ENCODE measurements at regions not wholly inside any gene's neighbourhood (a gene's known extent, or its start where the extent isn't known, plus 50 kb on each side); places are given as distances from the start of the nearest gene placed in this dataset.

DNA sequence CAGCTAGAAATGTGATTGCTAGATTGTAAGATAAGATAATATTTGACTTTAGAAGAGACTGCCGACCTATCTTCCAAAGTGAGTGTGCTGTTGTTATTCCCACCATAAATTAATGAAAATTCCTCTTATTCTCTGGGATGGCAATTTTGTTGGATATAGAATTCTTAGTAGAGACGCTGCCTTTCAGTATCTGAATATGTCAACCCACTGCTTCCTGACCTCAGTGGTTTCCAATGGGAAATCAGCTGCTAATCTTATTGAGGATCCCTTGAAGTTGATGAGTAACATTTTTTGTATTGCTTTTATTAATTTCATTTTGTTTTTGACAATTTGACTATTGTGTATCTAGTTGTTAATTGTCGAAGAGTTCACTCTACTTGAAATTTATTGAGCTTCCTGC lies 313.0 kb downstream of the BMP2 start:
- peaks cover 0 to 3% of the 10 kb centered on the region in 2 donors for H3K9me3 Mint-ChIP-seq

DNA sequence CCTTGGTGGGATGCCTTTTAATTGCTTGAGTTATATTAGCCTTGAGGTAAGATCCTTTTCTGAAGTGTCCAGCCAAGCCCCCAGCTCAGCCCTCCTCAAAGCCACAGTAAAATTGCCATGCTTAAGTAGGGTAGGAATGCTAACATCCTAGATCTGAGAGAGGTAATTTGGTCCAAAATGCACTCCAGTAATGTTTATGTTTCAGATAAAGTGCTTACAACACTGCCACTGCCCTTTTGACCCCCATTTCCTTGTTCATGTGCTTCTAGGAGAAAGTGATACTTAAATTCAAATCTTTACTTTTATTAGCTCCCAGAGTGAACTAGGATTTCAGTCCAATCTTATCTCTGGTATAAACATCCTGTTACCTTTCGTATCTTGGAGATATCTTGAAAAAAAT lies 318.0 kb downstream of the BMP2 start:
- Mint-ChIP-seq H3K27ac (no peak overlapping the region), H3K27me3 (no peaks in the 10 kb centered on the region), H3K9me3 (peaks cover 3 to 7% of the 10 kb centered on the region in 2 donors), H3K4me3 (no peak overlapping the region), H3K36me3 (ENCODE audit: insufficient read depth) (no peaks in the 10 kb centered on the region), H3K4me1 (ENCODE audit: low read depth in 2 of 2) (no peaks in the 10 kb centered on the region)
- ATAC-seq (replicated peaks) (no peak), DNase-seq (no peak)

More for the DNA sequence above, 313.0 kb downstream of the BMP2 start:
- Mint-ChIP-seq H3K36me3 (ENCODE audit: insufficient read depth) (no peaks in the 10 kb centered on the region), H3K27ac (no peak overlapping the region), H3K4me3 (no peak overlapping the region), H3K4me1 (ENCODE audit: low read depth in 2 of 2) (no peaks in the 10 kb centered on the region), H3K27me3 (no peaks in the 10 kb centered on the region)
- ATAC-seq (replicated peaks) (no peak), DNase-seq (no peak)

DNA sequence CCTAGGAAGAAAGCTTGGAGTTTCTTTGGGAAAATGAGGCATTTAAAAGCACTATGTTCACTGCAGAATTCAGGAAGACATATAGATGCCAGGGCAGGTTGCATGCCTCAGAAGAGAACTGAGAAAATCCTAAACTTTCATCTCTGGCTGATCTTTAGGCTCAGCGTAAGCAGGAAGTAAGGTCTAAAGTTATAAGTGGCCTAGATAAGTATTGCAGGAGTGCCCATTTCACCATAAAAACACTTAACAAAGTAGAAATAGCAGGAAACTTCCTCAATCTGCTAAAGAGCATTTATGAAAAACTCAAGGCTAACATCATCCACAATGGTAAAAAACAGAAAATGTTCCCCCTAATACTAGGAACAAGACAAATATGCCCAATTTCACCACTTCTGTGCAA lies 320.3 kb downstream of the BMP2 start:
- Mint-ChIP-seq H3K4me1 (ENCODE audit: low read depth in 2 of 2) (no peaks in the 10 kb centered on the region), H3K4me3 (no peak overlapping the region), H3K9me3 (peaks cover 4 to 7% of the 10 kb centered on the region in 2 donors), H3K36me3 (ENCODE audit: insufficient read depth) (no peaks in the 10 kb centered on the region), H3K27ac (no peak overlapping the region), H3K27me3 (no peaks in the 10 kb centered on the region)
- ATAC-seq (replicated peaks) = no peak
- DNase-seq = no peak

DNA sequence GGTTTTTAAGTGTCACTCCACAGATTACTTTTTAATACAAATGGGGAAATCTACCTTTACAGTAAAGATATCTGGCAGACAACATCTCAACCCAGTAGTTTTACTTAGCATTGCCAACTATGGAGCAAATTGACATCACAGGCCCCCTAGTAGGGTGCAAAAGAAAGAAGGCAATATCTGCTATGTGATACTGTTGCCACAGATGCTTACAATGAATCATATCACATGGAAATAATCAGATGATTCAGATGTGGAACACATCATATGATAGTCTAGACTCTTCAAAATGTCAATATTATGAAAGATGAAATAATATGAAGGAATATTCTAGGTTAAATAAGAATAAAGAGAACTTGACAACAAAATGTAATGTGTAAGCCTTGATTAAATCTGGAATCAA lies 322.5 kb downstream of the BMP2 start:
- Mint-ChIP-seq H3K27ac (no peak overlapping the region), H3K36me3 (ENCODE audit: insufficient read depth) (no peaks in the 10 kb centered on the region), H3K4me1 (ENCODE audit: low read depth in 2 of 2) (no peaks in the 10 kb centered on the region), H3K4me3 (no peak overlapping the region), H3K27me3 (no peaks in the 10 kb centered on the region), H3K9me3 (peaks cover 5 to 13% of the 10 kb centered on the region in 2 donors)
- DNase-seq (no peak), ATAC-seq (replicated peaks) (no peak)

DNA sequence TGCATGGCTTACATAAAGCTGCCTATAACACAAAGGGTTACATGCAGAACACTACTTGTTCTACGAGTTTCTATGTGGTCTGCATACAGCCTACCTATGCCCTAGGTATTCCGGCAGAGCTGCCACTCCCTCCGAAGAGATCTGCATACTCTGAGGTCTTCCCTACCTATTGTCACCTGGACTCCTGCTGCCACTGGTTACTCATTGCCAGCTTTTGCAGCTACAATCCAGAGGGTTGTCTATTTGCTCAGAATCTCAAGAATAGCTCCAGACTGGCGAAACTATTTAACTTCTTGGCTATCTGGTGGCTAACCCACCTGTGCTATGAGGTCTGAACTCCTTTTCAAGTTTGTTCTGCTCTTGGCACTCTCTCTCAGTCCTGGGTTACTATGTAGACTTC lies 323.3 kb downstream of the BMP2 start:
- H3K4me3 Mint-ChIP-seq = no peak overlapping the region
- no peak overlapping the region for H3K27ac Mint-ChIP-seq
- no peaks in the 10 kb centered on the region for H3K36me3 Mint-ChIP-seq (ENCODE audit: insufficient read depth)
- H3K27me3 Mint-ChIP-seq = no peaks in the 10 kb centered on the region
- no peak for ATAC-seq (replicated peaks)
- H3K9me3 Mint-ChIP-seq = peaks cover 5 to 16% of the 10 kb centered on the region in 2 donors
- no peaks in the 10 kb centered on the region for H3K4me1 Mint-ChIP-seq (ENCODE audit: low read depth in 2 of 2)
- DNase-seq = no peak

DNA sequence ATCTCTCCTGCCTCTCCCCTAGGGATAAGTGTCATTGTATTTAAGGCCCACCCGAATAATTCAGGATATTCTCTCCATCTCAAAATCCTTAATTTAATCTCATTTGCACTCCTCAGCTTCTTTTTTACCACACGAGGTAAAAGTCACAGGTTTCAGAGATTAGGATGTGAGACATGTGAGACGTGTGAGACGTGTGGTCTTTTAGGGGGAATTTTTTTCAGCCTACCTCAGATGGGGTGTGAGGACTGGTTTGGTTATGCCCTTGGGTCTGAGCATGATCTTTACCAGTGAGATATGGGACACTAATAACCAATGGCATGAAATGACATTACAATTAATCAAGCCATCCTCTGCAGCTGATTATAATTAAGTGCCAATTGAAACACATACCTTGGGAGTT lies 324.2 kb downstream of the BMP2 start:
- DNase-seq = no peak
- H3K27ac Mint-ChIP-seq = no peak overlapping the region
- no peaks in the 10 kb centered on the region for H3K4me1 Mint-ChIP-seq (ENCODE audit: low read depth in 2 of 2)
- H3K9me3 Mint-ChIP-seq = peaks cover 5 to 16% of the 10 kb centered on the region in 2 donors
- ATAC-seq (replicated peaks) = no peak
- H3K27me3 Mint-ChIP-seq = no peaks in the 10 kb centered on the region
- H3K4me3 Mint-ChIP-seq = no peak overlapping the region
- no peaks in the 10 kb centered on the region for H3K36me3 Mint-ChIP-seq (ENCODE audit: insufficient read depth)

DNA sequence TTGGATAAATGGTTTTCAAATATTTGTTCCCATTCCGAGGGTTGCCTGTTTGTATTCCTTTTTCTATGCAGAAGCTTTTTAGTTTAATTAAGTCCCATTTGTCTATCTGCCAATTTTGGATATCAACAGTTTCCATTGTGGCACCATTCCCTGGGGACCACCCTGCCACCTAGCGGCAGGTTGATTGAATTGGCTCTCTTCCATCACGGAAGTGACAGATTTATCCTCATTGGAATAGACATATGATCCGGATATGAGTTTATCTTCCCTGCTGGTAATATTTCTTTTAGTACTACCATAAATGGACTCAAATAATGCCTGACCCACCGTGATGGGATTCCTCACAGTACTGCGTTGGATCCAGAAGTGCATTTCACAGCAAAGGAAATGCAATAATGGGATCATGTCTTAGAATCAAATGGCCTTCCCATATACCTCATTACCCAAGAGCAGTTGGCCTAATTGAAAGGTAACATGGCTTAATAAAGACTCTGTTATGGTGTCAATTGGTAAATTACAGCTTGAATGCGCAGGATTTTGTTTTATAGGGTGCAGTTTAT lies 327.0 kb downstream of the BMP2 start:
- H3K9me3 Mint-ChIP-seq = peaks cover 7 to 18% of the 10 kb centered on the region in 2 donors
- no peaks in the 10 kb centered on the region for H3K4me1 Mint-ChIP-seq (ENCODE audit: low read depth in 2 of 2)
- DNase-seq (no peak), ATAC-seq (replicated peaks) (no peak)
- H3K27ac Mint-ChIP-seq = no peak overlapping the region
- H3K27me3 Mint-ChIP-seq = no peaks in the 10 kb centered on the region
- H3K4me3 Mint-ChIP-seq = no peak overlapping the region
- H3K36me3 Mint-ChIP-seq (ENCODE audit: insufficient read depth) = no peaks in the 10 kb centered on the region

DNA sequence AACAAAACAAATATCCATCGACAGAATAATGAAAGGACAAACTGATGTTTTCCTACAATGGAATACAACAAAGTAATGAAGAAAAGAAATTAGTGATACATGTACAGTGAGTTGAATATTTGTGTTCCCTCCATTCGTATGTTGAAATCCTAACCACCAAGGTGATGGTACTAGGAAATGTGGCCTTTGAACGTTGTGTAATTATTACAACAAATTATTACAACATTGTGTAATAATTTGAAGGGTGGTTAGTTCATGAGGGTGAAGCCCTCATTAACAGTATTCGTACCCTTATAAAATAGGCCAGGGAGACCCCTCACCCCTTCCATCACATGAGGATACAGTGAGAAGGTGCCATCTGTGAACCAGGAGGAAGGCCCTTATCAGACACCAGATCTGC lies 339.4 kb downstream of the BMP2 start:
- no peaks in the 10 kb centered on the region for H3K4me1 Mint-ChIP-seq (ENCODE audit: low read depth in 2 of 2)
- peaks cover 2% of the 10 kb centered on the region for H3K36me3 Mint-ChIP-seq (ENCODE audit: insufficient read depth)
- H3K27me3 Mint-ChIP-seq = no peaks in the 10 kb centered on the region
- no peak overlapping the region for H3K4me3 Mint-ChIP-seq
- no peak for DNase-seq
- no peak overlapping the region for H3K27ac Mint-ChIP-seq
- no peak for ATAC-seq (replicated peaks)
- H3K9me3 Mint-ChIP-seq = peaks cover 7 to 8% of the 10 kb centered on the region in 2 donors

DNA sequence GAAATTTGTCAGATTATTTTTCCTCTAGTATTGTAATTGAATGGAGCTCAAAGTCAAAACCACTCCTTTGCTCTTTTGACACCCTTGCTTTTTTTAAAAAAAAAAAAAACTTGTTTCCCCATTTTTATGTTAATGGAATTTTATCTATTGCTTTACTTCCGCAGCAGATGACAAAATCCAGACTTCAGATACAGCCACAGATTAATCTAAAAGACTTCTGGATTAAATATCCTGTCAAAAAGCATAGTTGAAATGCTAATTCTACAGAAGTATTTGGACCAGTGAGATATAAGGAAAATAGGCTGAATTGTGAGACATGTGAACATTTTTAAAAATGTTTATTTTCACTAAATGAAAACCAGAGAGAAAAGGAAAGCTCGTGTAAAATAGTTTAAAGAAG lies 341.4 kb downstream of the BMP2 start:
- Mint-ChIP-seq H3K4me3 (no peak overlapping the region), H3K4me1 (ENCODE audit: low read depth in 2 of 2) (no peaks in the 10 kb centered on the region), H3K27ac (no peak overlapping the region), H3K36me3 (ENCODE audit: insufficient read depth) (no peaks in the 10 kb centered on the region), H3K9me3 (peaks cover 3 to 7% of the 10 kb centered on the region in 2 donors), H3K27me3 (no peaks in the 10 kb centered on the region)
- no peak for ATAC-seq (replicated peaks)
- DNase-seq = no peak

DNA sequence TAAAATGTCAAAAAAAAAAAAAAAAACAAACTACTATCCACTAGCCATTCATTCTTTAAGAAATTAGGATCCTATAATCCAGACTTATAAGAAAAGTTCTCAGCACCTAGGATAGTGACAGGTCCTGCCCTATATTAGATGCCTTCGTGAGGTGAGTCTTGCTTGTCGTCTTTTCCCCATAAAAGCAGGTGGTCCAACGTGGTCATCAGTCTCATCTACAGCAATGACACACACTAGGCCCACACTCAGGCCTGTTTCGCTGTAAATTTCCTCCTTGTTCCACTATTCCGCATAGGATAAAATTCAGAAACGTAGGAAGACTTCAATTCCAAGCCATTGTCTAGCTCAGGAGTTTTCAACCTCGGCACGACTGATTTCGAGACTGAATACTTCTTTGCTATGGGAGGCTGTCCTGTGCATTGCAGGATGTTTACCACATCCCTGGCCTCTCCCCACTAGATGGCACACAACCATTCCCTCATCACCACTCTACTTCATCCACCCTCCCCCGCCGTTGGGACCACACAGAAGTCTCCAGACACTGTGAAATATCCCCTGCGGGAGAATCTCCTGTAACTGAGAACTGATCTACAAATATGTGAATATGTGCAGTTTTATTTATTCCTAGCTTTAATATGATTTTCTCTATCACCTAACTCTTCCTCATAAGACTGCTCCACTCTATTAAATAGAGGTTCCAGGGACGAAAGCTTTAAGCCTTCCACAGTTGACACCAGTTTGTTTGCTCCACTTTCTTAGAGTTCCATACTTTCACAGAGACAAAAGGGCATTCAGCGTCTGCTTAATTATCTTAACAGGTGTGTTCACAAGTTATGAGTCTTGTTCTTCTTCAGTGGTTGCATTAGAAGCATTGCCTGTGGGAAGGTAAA lies 346.3 kb downstream of the BMP2 start:
- no peaks in the 10 kb centered on the region for H3K36me3 Mint-ChIP-seq (ENCODE audit: insufficient read depth)
- H3K9me3 Mint-ChIP-seq = peaks cover 4 to 8% of the 10 kb centered on the region in 2 donors
- ATAC-seq (replicated peaks) (no peak), DNase-seq (no peak)
- H3K4me3 Mint-ChIP-seq = no peak overlapping the region
- H3K4me1 Mint-ChIP-seq (ENCODE audit: low read depth in 2 of 2) = no peaks in the 10 kb centered on the region
- no peaks in the 10 kb centered on the region for H3K27me3 Mint-ChIP-seq
- H3K27ac Mint-ChIP-seq = no peak overlapping the region

DNA sequence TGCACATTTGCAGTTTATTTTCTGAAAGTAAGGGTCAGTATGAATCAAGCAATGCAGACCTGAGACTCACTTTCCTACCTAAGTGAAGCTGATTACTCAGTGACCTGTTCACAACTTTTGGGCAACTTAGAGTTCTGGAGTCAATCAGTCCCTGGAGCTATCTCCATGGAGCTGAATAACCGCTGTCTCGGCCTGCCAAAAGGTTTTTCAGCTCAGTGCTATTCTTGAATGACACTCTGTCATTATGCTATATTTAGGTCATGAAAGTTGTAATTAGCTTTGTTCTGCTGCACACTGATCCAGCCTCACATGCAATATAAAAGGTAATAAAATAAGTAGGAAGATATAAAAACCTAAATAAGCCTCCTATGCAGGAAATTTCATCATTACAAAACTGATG lies 356.0 kb downstream of the BMP2 start:
- Mint-ChIP-seq H3K4me3 (no peak overlapping the region), H3K9me3 (peaks cover 0 to 7% of the 10 kb centered on the region in 2 donors), H3K4me1 (ENCODE audit: low read depth in 2 of 2) (no peaks in the 10 kb centered on the region), H3K27me3 (no peaks in the 10 kb centered on the region), H3K27ac (no peak overlapping the region), H3K36me3 (ENCODE audit: insufficient read depth) (no peaks in the 10 kb centered on the region)
- ATAC-seq (replicated peaks) (no peak), DNase-seq (no peak)

DNA sequence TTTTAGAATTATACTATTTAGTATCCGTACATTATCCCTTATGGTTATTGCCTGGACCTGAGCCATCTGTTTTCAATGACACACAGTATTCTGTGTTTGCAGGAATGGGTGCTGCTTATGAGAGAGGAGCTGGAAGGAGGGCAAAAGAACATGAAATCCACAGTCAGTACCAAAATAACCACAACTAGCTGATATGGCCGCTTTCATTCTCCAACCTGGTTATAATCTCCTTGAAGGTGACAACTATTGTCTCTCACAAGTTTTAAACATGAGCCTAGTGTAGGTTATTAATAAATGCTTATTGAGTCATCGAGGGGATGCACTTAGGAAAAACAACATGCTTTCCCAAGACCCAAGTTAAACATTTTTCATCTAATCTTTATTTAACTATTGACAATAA lies 356.6 kb downstream of the BMP2 start:
- Mint-ChIP-seq H3K4me1 (ENCODE audit: low read depth in 2 of 2) (no peaks in the 10 kb centered on the region), H3K4me3 (no peak overlapping the region), H3K36me3 (ENCODE audit: insufficient read depth) (no peaks in the 10 kb centered on the region), H3K27ac (no peak overlapping the region), H3K9me3 (peaks cover 0 to 7% of the 10 kb centered on the region in 2 donors), H3K27me3 (no peaks in the 10 kb centered on the region)
- DNase-seq = no peak
- ATAC-seq (replicated peaks) = no peak

DNA sequence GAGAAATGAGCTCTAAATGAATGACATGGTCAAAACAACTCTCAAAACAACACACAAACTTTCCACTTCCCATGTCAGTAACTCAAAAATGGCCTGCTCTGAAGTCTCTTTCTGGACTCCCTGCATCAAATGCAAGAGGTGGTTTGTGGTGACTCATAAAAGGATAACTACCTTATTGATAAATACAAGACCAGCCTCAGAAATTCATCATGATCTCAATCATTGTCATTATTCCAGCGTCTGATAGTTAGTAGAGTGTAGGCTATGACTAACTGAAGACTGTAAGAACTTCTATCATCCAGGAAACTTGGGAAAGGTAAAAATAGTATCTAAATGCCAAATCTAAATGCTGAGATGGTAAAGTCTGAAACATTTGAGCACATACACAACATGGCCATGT lies 369.4 kb downstream of the BMP2 start:
- Mint-ChIP-seq H3K4me1 (ENCODE audit: low read depth in 2 of 2) (no peaks in the 10 kb centered on the region), H3K27ac (no peak overlapping the region), H3K9me3 (peaks cover 5 to 23% of the 10 kb centered on the region in 2 donors), H3K36me3 (ENCODE audit: insufficient read depth) (no peaks in the 10 kb centered on the region), H3K27me3 (no peaks in the 10 kb centered on the region), H3K4me3 (no peak overlapping the region)
- DNase-seq (no peak), ATAC-seq (replicated peaks) (no peak)

DNA sequence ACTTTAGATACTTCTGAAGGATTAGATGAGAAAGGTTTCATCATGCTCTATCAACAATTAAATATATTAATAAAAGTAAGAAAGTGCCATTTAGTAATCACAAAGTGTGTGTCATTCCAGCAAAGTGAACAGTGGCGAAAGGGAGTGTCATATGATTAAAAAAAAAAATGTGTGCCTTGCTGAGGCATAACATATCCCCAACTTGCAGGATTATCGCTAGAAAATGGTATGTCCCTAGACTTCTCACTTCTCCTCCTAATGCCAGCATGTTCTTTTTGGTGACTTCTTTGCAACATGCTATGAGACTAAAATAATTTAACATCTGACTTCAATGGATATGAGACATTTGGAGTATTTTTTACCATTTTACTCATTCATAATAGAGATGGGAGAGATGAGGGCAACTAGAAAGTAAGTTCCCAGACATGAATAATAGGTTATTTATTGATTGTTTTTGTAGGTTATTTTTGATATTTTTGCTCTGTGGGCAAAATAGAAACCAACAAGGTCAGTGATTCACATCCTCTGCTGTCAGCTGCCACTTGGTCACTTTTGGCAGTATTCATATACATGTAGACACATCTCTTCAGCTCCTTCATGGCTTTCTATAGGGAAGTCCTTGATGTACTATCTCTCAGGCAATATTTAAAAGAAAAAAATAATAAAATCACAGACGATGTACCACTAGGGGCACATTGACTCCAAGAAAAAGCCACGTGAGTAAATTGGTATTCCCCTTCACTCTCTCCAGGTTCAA lies 370.1 kb downstream of the BMP2 start:
- Mint-ChIP-seq H3K27ac (no peak overlapping the region), H3K27me3 (no peaks in the 10 kb centered on the region), H3K9me3 (peaks cover 5 to 23% of the 10 kb centered on the region in 2 donors), H3K4me3 (no peak overlapping the region), H3K36me3 (ENCODE audit: insufficient read depth) (no peaks in the 10 kb centered on the region), H3K4me1 (ENCODE audit: low read depth in 2 of 2) (no peaks in the 10 kb centered on the region)
- DNase-seq (no peak), ATAC-seq (replicated peaks) (no peak)

Data from effector memory CD8-positive, alpha-beta T cell (primary cell).